Spleen (tissue), 7 donors: ENCODE measurements at regions not wholly inside any gene's neighbourhood (a gene's known extent, or its start where the extent isn't known, plus 50 kb on each side); places are given as distances from the start of the nearest gene placed in this dataset.

Experiments
- POLR2A ChIP-seq, 3 donors: fragments of 450-650 bp; IDR thresholded peaks; one replicate each; pipeline ENCODE4 v1.5.1; 2017; ENCODE audit warnings: antibody characterized with exemption in 3 of 3, mild to moderate bottlenecking in 1 of 3
- TF ChIP-seq, protein P1 (sequence below), 11 experiments: fragments of 200-600 bp in 7 of 11; fragments of 450-650 bp in 4 of 11; sonication (generic) in 4 of 11; IDR thresholded peaks in 8 of 11; conservative IDR thresholded peaks in 3 of 11; 1 replicate in 7 of 11; 2 replicates in 4 of 11; pipeline versions ENCODE4 v1.4.0 to v1.8.0; 2016 to 2021; ENCODE audit warnings: antibody characterized with exemption in 11 of 11, inconsistent platforms in 4 of 11, mild to moderate bottlenecking in 1 of 11
- donor health status: DM: no; HTN: no; CAD: no; lungs with moderate emphysema.
- donor health status: DM: no; HTN: no; CAD: no.
- donor health status: DM: no; HTN: no; CAD: no.

DNA sequence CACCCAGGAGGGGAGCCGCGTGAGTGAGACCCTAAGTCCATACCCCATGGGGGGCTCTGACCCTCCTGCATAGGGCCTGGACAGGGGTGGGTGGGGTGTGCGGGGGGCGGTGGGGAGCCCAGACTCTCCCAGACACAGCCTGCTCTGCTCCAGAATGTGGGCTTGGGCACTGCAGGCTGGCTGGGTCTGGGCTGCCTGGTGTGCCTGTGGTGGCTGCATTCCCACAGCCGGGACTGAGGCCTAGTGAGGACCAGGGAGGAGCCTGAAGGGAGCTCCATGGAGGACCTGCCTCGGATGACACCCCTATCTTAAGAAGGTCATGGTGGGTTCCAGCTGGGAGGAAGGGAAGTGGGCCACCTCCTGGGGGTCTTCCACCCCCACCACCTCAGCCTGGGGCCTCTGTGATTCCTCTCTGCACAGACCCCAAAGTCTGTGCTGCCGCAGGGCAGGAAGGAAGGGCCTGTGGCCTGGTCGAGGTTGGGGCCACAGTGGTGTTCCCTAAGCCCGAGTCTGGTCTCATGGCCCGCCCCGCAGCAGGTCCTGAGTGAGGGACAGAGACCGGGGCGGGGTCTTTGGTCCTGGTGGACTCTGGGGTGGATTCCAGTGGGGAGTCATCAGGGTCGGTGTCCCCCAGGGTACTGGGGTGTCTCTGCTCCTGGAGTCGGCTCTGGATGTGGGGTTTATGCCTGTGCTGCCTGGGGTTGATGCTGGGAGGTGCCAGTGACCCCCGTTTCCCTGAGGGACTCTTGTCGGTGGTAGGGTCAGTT is 392.3 kb downstream of the TMEM121 start:
- TF ChIP-seq, protein P1, sequence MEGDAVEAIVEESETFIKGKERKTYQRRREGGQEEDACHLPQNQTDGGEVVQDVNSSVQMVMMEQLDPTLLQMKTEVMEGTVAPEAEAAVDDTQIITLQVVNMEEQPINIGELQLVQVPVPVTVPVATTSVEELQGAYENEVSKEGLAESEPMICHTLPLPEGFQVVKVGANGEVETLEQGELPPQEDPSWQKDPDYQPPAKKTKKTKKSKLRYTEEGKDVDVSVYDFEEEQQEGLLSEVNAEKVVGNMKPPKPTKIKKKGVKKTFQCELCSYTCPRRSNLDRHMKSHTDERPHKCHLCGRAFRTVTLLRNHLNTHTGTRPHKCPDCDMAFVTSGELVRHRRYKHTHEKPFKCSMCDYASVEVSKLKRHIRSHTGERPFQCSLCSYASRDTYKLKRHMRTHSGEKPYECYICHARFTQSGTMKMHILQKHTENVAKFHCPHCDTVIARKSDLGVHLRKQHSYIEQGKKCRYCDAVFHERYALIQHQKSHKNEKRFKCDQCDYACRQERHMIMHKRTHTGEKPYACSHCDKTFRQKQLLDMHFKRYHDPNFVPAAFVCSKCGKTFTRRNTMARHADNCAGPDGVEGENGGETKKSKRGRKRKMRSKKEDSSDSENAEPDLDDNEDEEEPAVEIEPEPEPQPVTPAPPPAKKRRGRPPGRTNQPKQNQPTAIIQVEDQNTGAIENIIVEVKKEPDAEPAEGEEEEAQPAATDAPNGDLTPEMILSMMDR (IDR thresholded peaks at IDR 0.05 in 8 of 11, conservative IDR thresholded peaks at IDR 0.05 in 3 of 11): no peak
- no peak for TF ChIP-seq POLR2A (IDR thresholded peaks at IDR 0.05)
